Right lobe of liver (tissue), 4 donors: ENCODE measurements at regions not wholly inside any gene's neighbourhood (a gene's known extent, or its start where the extent isn't known, plus 50 kb on each side); places are given as distances from the start of the nearest gene placed in this dataset.

Experiments used
- CTCF ChIP-seq, 4 donors: fragments of 200-600 bp in 3 of 4; fragments of 450-650 bp in 1 of 4; IDR thresholded peaks; one replicate each; pipeline versions ENCODE4 v1.5.1 to v1.8.0; 2016 to 2022; ENCODE audit warnings: antibody characterized with exemption in 4 of 4, mild to moderate bottlenecking in 2 of 4
- POLR2A ChIP-seq: fragments of 450-650 bp; IDR thresholded peaks from one replicate; pipeline ENCODE4 v1.6.1; 2017; ENCODE audit warnings: antibody characterized with exemption, mild to moderate bottlenecking
- donor health status: DM: no; HTN: no; CAD: no.
- donor health status: DM: no; HTN: no; CAD: no.
- donor health status: DM: no; HTN: yes; CAD: no.

- TF ChIP-seq CTCF (IDR thresholded peaks at IDR 0.05) (no peak), POLR2A (no peak)
These were observed 83.9 kb upstream of the SIRPG start for GRCh38 chr20:1741309-1742048.
